ENCODE measurements at regions not wholly inside any gene's neighbourhood (a gene's known extent, or its start where the extent isn't known, plus 50 kb on each side); places are given as distances from the start of the nearest gene placed in this dataset.

DNA sequence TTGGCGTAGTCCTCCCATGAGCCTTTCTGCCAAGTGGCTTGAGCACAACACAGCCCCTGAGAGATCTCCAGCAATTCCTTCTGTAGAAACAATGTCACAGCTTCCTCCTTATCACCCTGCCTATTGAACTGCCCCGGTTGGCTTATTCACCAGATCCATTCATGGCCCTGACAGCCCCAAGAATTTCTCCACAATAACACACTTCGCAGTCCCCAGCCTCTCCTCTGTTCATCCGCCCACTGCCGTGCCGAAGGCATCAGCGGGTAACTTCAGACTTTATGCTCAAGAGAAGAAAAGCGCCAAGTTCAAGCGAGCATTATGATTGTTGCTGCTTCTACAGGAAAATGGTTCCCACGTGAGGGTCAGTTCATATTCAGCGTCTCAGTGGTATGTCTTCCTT, 403.9 kb downstream of the VPS13C start:
- peaks cover 5% of the 10 kb centered on the region; the same call in 1 of the 2 replicates for H3K4me1 ChIP-seq (ENCODE audit: control insufficient read depth, insufficient read depth, low read length)
- no peaks in the 10 kb centered on the region for H3K9me3 ChIP-seq (ENCODE audit: control insufficient read depth, insufficient read depth, low read length)
- no peak overlapping the region for H3K9ac ChIP-seq (ENCODE audit: low read depth, low read length)
- no peak overlapping the region for H3K4me3 ChIP-seq (ENCODE audit: low read depth, low read length)
- no peaks in the 10 kb centered on the region for H3K36me3 ChIP-seq (ENCODE audit: control insufficient read depth, insufficient read depth, low read length)
- no peaks in the 10 kb centered on the region for H3K27me3 ChIP-seq (ENCODE audit: control insufficient read depth, insufficient read depth, low read length)
- H3K27ac ChIP-seq (ENCODE audit: low read depth, low read length), result no peak overlapping the region

DNA sequence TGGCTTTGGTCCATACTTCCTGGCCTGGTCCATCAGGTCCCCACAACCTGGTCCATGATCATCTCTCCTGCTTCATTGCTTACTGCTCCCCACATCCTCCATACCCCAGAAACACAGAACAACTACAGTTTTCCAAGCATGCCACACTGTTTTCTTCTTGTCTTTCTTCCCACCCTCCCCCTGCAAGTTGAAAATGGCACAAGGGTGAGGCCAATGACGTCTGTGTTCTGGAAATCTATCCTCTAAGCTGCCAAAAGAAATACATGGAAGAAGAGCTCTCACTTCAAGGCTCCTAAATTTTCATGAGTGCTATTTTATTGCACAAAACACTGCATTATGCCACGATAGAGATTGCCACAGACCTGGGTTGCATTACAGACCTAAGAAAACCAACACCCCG, 404.4 kb downstream of the VPS13C start:
- no peaks in the 10 kb centered on the region for H3K27me3 ChIP-seq (ENCODE audit: control insufficient read depth, insufficient read depth, low read length)
- H3K4me1 ChIP-seq (ENCODE audit: control insufficient read depth, insufficient read depth, low read length), result peaks cover 9% of the 10 kb centered on the region; the same call in 1 of the 2 replicates
- H3K36me3 ChIP-seq (ENCODE audit: control insufficient read depth, insufficient read depth, low read length), result no peaks in the 10 kb centered on the region
- H3K9ac ChIP-seq (ENCODE audit: low read depth, low read length), result no peak overlapping the region
- no peak overlapping the region for H3K27ac ChIP-seq (ENCODE audit: low read depth, low read length)
- H3K9me3 ChIP-seq (ENCODE audit: control insufficient read depth, insufficient read depth, low read length), result no peaks in the 10 kb centered on the region
- no peak overlapping the region for H3K4me3 ChIP-seq (ENCODE audit: low read depth, low read length)

DNA sequence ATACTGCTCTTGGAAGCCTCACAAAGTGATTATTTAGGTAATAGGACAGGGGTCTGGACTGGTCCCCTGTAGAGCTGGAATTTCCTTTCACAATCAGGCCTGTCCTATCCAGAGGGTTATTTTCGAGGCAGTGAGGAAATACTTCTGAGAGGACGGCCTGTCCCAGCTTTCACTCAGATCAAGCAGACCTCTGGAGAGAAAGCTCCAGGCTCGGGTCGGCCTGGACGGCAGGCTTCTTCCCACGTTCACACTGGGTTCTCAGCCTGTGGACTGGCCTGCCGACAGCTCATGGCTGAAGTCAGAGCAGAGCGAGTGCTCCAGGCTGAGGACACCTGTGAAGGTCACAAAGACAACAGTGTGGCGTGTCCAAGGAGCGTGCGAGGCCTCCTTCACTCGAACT, 405.3 kb downstream of the VPS13C start:
- H3K36me3 ChIP-seq (ENCODE audit: control insufficient read depth, insufficient read depth, low read length), result no peaks in the 10 kb centered on the region

DNA sequence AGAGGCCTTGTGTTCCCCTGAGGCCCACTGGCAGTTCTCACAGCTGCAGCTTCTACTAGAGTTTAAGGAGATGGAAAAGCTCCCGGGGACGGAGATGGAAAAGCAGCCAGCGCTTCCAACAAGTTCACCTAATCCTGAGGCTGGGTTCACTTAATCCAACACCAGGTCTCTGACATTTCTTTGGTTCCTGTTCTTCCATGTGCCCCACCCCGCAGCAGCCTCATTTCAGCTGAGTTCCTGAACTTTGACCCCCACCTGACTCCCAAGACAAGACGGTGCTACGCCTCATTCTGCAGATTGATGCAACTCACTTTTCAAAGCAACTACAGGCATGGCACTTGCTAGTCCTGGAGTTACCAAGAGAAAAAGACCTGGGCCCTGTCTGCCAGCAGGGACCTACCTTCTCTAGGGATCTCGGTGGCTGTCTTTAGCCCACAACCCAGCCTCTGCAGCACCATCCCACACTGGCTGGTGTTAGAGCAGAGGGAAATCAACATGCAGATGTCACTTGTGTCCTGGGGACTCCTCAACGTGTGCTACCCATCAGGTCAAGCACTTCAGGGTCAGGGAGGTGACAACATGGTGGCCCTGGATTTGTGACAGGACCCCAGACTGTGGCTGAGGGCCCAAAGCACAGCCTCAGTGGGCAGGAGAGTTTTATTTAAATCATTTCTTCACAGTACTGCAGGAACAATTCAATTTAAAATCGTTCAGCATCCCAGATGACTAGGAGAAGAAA, 406.1 kb downstream of the VPS13C start:
- Histone ChIP-seq H3K27ac (ENCODE audit: low read depth, low read length) (no peak overlapping the region), H3K4me1 (ENCODE audit: control insufficient read depth, insufficient read depth, low read length) (peaks cover 5% of the 10 kb centered on the region; the same call in 1 of the 2 replicates), H3K9ac (ENCODE audit: low read depth, low read length) (no peak overlapping the region), H3K27me3 (ENCODE audit: control insufficient read depth, insufficient read depth, low read length) (no peaks in the 10 kb centered on the region), H3K9me3 (ENCODE audit: control insufficient read depth, insufficient read depth, low read length) (no peaks in the 10 kb centered on the region), H3K4me3 (ENCODE audit: low read depth, low read length) (no peak overlapping the region), H3K36me3 (ENCODE audit: control insufficient read depth, insufficient read depth, low read length) (no peaks in the 10 kb centered on the region)

More for the DNA sequence above, 405.3 kb downstream of the VPS13C start:
- Histone ChIP-seq H3K9ac (ENCODE audit: low read depth, low read length) (no peak overlapping the region), H3K9me3 (ENCODE audit: control insufficient read depth, insufficient read depth, low read length) (no peaks in the 10 kb centered on the region), H3K27ac (ENCODE audit: low read depth, low read length) (no peak overlapping the region), H3K27me3 (ENCODE audit: control insufficient read depth, insufficient read depth, low read length) (no peaks in the 10 kb centered on the region), H3K4me1 (ENCODE audit: control insufficient read depth, insufficient read depth, low read length) (peaks cover 5% of the 10 kb centered on the region; the same call in 1 of the 2 replicates), H3K4me3 (ENCODE audit: low read depth, low read length) (no peak overlapping the region)

DNA sequence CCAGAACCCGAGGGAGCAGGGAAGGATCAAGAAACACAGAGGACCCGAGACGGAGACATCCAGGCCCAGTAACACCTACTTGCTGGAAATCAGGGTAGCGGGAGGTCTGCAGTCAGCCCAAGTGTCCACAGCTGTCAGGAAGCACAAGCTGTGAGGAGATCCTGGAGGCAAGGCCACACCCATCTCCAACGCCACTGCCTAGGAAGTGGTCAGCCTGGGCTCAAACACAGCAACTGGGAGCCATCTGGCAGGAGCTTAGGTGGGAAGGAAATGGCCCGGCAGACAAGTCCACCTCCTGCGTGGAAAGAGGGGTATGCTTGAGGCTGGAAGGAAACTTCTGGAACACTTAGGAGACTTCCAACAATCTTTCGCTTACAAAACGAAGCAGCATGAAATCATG, 407.1 kb downstream of the VPS13C start:
- peaks cover 5% of the 10 kb centered on the region; the same call in 1 of the 2 replicates for H3K4me1 ChIP-seq (ENCODE audit: control insufficient read depth, insufficient read depth, low read length)
- no peaks in the 10 kb centered on the region for H3K36me3 ChIP-seq (ENCODE audit: control insufficient read depth, insufficient read depth, low read length)
- no peaks in the 10 kb centered on the region for H3K27me3 ChIP-seq (ENCODE audit: control insufficient read depth, insufficient read depth, low read length)
- H3K4me3 ChIP-seq (ENCODE audit: low read depth, low read length), result no peak overlapping the region
- no peaks in the 10 kb centered on the region for H3K9me3 ChIP-seq (ENCODE audit: control insufficient read depth, insufficient read depth, low read length)
- no peak overlapping the region for H3K27ac ChIP-seq (ENCODE audit: low read depth, low read length)
- no peak overlapping the region for H3K9ac ChIP-seq (ENCODE audit: low read depth, low read length)

DNA sequence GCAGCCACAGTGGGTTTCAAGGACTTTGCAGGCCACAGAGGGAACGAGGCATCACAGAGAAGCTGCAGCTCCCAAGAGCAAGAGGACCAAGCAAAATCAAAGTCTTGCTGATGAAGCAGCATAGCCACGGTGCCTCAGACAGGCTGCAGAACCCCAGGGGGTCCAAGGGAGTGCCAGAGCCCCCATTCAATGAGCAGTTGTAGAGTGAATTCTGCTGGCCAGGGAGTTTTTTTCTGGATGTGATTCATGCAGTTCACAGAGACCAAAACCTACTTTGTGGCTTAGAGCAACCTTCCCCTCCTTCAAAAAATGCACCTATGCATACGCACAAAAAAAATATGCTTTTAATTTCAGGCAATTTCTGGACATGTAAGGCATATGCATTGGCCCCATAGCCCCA, 409.0 kb downstream of the VPS13C start:
- Histone ChIP-seq H3K9ac (ENCODE audit: low read depth, low read length) (no peak overlapping the region), H3K4me3 (ENCODE audit: low read depth, low read length) (no peak overlapping the region), H3K27me3 (ENCODE audit: control insufficient read depth, insufficient read depth, low read length) (no peaks in the 10 kb centered on the region), H3K36me3 (ENCODE audit: control insufficient read depth, insufficient read depth, low read length) (no peaks in the 10 kb centered on the region), H3K9me3 (ENCODE audit: control insufficient read depth, insufficient read depth, low read length) (no peaks in the 10 kb centered on the region), H3K27ac (ENCODE audit: low read depth, low read length) (no peak overlapping the region), H3K4me1 (ENCODE audit: control insufficient read depth, insufficient read depth, low read length) (peaks cover 5% of the 10 kb centered on the region; the same call in 1 of the 2 replicates)

DNA sequence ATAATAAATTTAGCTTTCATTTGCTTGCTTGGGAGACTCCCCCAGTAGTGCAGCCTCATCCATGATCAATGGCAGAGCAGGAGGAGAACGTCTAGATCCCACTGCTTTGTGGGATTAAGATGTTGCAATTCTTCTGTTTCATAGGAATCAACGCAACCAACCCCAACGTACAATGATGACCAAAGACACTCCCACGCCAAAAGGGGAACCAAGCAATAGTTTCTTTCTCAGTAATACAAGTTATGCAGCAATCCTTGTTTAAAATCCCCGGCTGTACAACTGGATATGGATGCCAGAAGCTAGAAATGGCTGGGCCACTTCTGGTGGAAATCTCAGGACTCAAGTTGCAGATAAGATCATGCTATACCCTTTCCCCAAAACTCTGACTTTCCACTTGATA, 411.2 kb downstream of the VPS13C start:
- H3K27ac ChIP-seq (ENCODE audit: low read depth, low read length), result no peak overlapping the region

DNA sequence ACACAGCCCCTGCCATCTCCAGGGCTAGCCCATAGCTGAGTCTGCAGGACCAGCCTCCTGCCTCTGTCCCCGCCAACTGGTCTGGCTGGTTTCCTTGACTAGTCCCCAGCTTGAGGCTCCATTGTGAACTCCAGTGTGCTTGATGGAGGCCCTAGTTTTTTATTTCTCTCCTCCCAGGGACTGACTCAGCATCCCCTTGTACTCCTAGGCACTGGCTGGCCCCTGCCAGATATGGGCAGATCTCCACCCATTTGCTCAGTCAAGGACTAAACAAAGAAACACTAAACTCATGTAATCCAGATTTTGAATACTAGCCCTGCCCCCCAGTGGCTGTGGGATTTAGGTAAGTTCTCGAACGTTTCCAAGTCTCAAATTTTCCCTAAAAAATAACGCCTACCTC, 415.4 kb upstream of the RORA start:
- Histone ChIP-seq H3K9ac (ENCODE audit: low read depth, low read length) (no peak overlapping the region), H3K27ac (ENCODE audit: low read depth, low read length) (no peak overlapping the region), H3K36me3 (ENCODE audit: control insufficient read depth, insufficient read depth, low read length) (no peaks in the 10 kb centered on the region), H3K9me3 (ENCODE audit: control insufficient read depth, insufficient read depth, low read length) (no peaks in the 10 kb centered on the region), H3K4me3 (ENCODE audit: low read depth, low read length) (no peak overlapping the region), H3K27me3 (ENCODE audit: control insufficient read depth, insufficient read depth, low read length) (peaks cover 6% of the 10 kb centered on the region), H3K4me1 (ENCODE audit: control insufficient read depth, insufficient read depth, low read length) (peaks cover 19% of the 10 kb centered on the region)

More for the DNA sequence above, 411.2 kb downstream of the VPS13C start:
- H3K27me3 ChIP-seq (ENCODE audit: control insufficient read depth, insufficient read depth, low read length), result no peaks in the 10 kb centered on the region
- H3K36me3 ChIP-seq (ENCODE audit: control insufficient read depth, insufficient read depth, low read length), result no peaks in the 10 kb centered on the region
- no peak overlapping the region for H3K4me3 ChIP-seq (ENCODE audit: low read depth, low read length)
- H3K9me3 ChIP-seq (ENCODE audit: control insufficient read depth, insufficient read depth, low read length), result no peaks in the 10 kb centered on the region
- H3K9ac ChIP-seq (ENCODE audit: low read depth, low read length), result no peak overlapping the region
- peaks cover 9% of the 10 kb centered on the region; the same call in 1 of the 2 replicates for H3K4me1 ChIP-seq (ENCODE audit: control insufficient read depth, insufficient read depth, low read length)

DNA sequence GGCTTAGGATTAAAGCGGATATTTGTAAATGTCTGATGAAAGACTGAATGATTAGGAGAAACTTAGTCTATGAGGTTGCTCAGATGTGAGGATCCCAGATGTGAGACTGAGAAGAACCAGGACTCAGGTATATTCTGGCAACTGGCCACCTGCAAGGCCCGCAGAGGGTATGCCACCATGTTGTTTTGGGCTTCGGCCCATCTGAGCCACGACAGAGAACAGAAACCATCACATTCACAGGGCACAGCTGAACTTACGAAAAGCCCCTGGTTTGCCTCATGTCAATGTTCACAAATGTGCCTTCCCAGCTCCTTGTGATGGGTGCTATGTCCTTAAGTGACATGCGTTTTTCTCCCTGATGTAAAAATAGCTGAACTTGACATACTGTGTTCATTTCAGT, 412.5 kb upstream of the RORA start:
- Histone ChIP-seq H3K27me3 (ENCODE audit: control insufficient read depth, insufficient read depth, low read length) (peaks cover 7% of the 10 kb centered on the region), H3K9me3 (ENCODE audit: control insufficient read depth, insufficient read depth, low read length) (no peaks in the 10 kb centered on the region), H3K4me1 (ENCODE audit: control insufficient read depth, insufficient read depth, low read length) (peaks cover 23% of the 10 kb centered on the region), H3K9ac (ENCODE audit: low read depth, low read length) (no peak overlapping the region), H3K27ac (ENCODE audit: low read depth, low read length) (no peak overlapping the region), H3K36me3 (ENCODE audit: control insufficient read depth, insufficient read depth, low read length) (no peaks in the 10 kb centered on the region), H3K4me3 (ENCODE audit: low read depth, low read length) (no peak overlapping the region)

DNA sequence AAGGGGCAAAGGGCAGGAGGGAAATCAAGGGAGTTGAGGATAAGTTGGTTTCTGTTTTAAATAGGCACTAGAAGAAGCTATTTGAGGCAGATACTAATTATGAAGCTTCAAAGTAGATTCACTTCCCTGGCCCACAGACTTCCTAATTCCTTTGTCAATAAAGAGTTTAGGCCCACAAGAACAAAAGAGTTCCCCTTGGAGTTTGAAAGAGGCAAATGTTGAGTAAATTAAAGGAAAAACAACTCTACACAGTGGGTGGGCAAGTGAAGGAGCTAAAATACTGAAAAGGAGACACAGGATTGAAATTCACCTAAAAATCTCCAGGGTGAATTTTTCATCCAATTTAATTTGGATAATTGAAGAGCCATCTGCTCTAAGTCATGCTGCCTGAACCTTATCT, 411.7 kb upstream of the RORA start:
- Histone ChIP-seq H3K4me3 (ENCODE audit: low read depth, low read length) (no peak overlapping the region), H3K27ac (ENCODE audit: low read depth, low read length) (peak overlapping the region; percentile 36), H3K36me3 (ENCODE audit: control insufficient read depth, insufficient read depth, low read length) (no peaks in the 10 kb centered on the region), H3K9ac (ENCODE audit: low read depth, low read length) (no peak overlapping the region), H3K27me3 (ENCODE audit: control insufficient read depth, insufficient read depth, low read length) (peaks cover 7% of the 10 kb centered on the region), H3K9me3 (ENCODE audit: control insufficient read depth, insufficient read depth, low read length) (no peaks in the 10 kb centered on the region), H3K4me1 (ENCODE audit: control insufficient read depth, insufficient read depth, low read length) (peaks cover 23% of the 10 kb centered on the region)

DNA sequence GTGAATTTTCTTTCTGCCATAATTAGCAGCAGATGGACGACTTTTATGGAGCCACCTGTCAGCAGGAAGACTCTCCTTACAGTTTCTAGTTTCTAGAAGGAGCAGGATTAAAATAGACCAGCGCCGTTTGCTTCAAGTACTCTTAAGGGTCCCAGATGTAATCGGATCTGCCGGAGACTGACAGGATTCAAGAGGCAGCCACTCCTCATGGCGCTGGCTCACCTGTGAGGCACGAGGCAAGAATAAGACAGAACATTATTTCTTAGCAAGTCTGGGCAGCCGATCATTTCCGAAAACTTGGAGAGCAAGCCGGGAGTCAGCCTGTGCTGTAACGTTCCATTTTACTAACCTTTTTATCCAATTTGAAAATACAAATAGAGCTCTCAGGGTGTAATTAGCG, 410.4 kb upstream of the RORA start:
- H3K4me3 ChIP-seq (ENCODE audit: low read depth, low read length), result no peak overlapping the region
- H3K27ac ChIP-seq (ENCODE audit: low read depth, low read length), result no peak overlapping the region
- no peaks in the 10 kb centered on the region for H3K36me3 ChIP-seq (ENCODE audit: control insufficient read depth, insufficient read depth, low read length)
- H3K9ac ChIP-seq (ENCODE audit: low read depth, low read length), result no peak overlapping the region
- no peaks in the 10 kb centered on the region for H3K9me3 ChIP-seq (ENCODE audit: control insufficient read depth, insufficient read depth, low read length)
- H3K27me3 ChIP-seq (ENCODE audit: control insufficient read depth, insufficient read depth, low read length), result peaks cover 7% of the 10 kb centered on the region
- H3K4me1 ChIP-seq (ENCODE audit: control insufficient read depth, insufficient read depth, low read length), result peaks cover 21% of the 10 kb centered on the region

Data from HUES48 (cell line).